ENCODE measurements at regions not wholly inside any gene's neighbourhood (a gene's known extent, or its start where the extent isn't known, plus 50 kb on each side); places are given as distances from the start of the nearest gene placed in this dataset.

DNA sequence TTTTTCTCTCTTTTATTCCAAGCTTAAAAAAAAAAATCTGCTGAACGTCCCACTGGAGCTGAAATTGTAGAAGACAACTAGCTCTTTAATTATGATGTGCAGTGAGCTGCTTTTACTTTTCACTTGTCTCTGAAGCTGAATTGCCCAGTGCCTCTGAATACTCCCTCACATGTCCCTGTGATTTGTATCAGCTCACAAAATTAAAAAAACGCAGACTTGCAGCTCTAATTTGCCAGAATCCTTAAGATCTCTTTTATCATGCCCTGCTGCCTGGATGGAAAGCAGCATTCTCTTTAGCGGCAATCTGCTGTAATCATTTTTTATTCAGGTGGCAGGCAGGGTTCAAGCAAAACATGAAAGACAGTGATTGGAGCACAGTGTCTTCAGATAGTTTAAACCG is 443.8 kb upstream of the SPTLC3 start:
- H3K27me3 ChIP-seq, result no peaks in the 10 kb centered on the region
- H3K4me1 ChIP-seq, result no peaks in the 10 kb centered on the region
- no peak for DNase-seq
- intact Hi-C loops (cut with DNase I), result no loop called here
- peaks cover 0 to 4% (median 0%) of the 10 kb centered on the region in 3 donors for H3K9me3 ChIP-seq
- no peak overlapping the region for H3K27ac ChIP-seq
- no peak for TF ChIP-seq CTCF (IDR thresholded peaks at IDR 0.05)
- no peak for TF ChIP-seq POLR2A (IDR thresholded peaks at IDR 0.05)
- no peak overlapping the region for H3K4me3 ChIP-seq
- no peaks in the 10 kb centered on the region for H3K36me3 ChIP-seq
- 76 to 80% methylated on average over 4 of the region's 4 CpGs for WGBS, 2 donors

GRCh38 chr20:12566596-12566995 is 442.2 kb upstream of the SPTLC3 start:
- Histone ChIP-seq H3K4me1 (no peaks in the 10 kb centered on the region), H3K27me3 (no peaks in the 10 kb centered on the region), H3K36me3 (no peaks in the 10 kb centered on the region), H3K9me3 (no peaks in the 10 kb centered on the region), H3K4me3 (no peak overlapping the region), H3K27ac (no peak overlapping the region)
- TF ChIP-seq POLR2A (IDR thresholded peaks at IDR 0.05) (no peak), CTCF (IDR thresholded peaks at IDR 0.05) (no peak)
- 77 to 80% methylated on average over 2 to 3 of the region's 3 CpGs for WGBS, 2 donors
- no peak for DNase-seq
- intact Hi-C loops (cut with DNase I), result no loop called here

DNA sequence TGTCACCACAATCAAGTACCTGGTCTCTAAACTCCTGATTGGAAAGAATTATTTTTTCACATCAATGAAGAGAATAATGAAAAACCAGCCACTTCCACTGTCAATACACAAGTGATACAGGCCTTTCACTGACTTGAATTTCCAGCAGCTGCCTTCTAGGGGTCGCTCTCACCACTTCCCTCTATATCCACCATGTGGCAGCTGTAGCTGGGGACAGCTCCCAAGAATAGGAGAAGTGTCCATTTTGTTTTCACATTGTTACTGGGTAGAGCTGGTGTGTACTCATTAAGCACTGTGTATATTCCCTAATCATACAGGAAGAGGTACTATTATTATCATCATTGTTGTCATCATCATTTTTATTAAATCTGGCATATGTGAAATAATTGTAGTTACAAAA is 438.4 kb upstream of the SPTLC3 start:
- Histone ChIP-seq H3K27me3 (no peaks in the 10 kb centered on the region), H3K36me3 (no peaks in the 10 kb centered on the region), H3K4me1 (no peaks in the 10 kb centered on the region), H3K9me3 (no peaks in the 10 kb centered on the region), H3K27ac (no peak overlapping the region), H3K4me3 (no peak overlapping the region)
- WGBS, 2 donors, result 16 to 27% methylated on average over 1 of the region's 1 CpG
- DNase-seq, result no peak
- no peak for TF ChIP-seq CTCF (IDR thresholded peaks at IDR 0.05)
- intact Hi-C loops (cut with DNase I), result no loop called here

DNA sequence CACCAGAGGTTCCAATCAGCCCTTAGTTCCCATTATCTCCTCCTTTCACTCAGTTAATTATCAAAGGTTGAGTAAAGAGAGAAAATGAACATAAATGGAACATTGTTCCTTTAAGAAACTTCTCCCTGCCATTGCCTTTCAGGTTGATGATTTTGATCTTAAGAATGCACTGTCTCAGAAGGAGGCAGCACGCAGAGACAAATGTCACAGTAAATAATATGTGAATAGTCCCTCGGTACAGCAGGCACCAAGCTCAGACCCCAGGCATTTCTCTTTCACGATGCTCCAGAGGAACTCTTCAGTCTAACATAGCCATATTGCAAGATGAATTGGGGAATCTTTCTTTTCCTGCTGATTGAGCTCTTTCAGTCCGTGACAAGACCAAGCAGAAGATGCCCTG is 435.3 kb upstream of the SPTLC3 start:
- WGBS, 2 donors, result 24 to 48% methylated on average over 4 of the region's 4 CpGs
- Histone ChIP-seq H3K4me1 (peaks cover 0 to 6% (median 0%) of the 10 kb centered on the region in 3 donors), H3K4me3 (no peak overlapping the region), H3K27ac (no peak overlapping the region), H3K27me3 (no peaks in the 10 kb centered on the region), H3K9me3 (no peaks in the 10 kb centered on the region), H3K36me3 (no peaks in the 10 kb centered on the region)
- DNase-seq, result no peak
- no peak for TF ChIP-seq CTCF (IDR thresholded peaks at IDR 0.05)
- TF ChIP-seq POLR2A (IDR thresholded peaks at IDR 0.05), result no peak
- intact Hi-C loops (cut with DNase I), result no loop called here

DNA sequence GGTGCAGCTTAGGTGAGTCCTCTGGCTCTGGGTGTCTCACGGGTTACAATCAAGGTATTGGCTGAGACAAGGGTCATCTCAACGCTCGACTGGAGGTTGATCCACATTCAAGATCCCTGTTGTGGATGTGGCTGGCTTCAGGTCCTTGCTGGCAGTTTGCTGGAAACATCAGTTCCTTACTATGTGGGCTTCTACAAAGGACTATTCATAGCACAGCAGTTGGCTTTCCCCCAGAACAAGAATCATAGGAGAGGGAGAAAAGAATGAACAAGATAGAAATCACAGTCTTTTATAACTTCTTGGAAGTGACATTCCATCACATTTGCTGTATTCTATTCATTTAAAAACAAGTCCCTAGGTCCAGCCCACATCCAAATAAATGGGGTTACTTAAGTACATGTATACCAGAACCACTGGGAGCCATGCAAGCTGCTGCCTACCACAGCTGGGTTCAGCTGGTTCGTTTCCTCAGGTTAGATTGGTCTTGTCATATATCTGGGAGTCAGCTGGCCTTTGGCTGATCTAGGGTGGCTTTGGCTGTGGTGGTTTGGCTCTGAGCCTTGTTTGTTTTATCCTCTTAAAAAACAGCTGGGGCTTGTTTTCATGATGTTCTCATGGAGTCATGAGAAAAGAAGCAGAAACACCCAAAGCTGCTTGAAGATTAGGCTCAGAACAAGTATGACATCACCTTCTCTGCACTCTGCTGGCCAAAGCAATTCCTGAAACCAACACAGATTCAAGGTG is 433.2 kb upstream of the SPTLC3 start:
- peaks cover 0 to 6% (median 0%) of the 10 kb centered on the region in 3 donors for H3K4me1 ChIP-seq
- H3K27me3 ChIP-seq, result no peaks in the 10 kb centered on the region
- H3K9me3 ChIP-seq, result no peaks in the 10 kb centered on the region
- intact Hi-C loops (cut with DNase I), result no loop called here
- no peak overlapping the region for H3K4me3 ChIP-seq
- WGBS, 2 donors, result 54 to 61% methylated on average over 2 to 4 of the region's 4 CpGs
- H3K36me3 ChIP-seq, result no peaks in the 10 kb centered on the region
- peak overlapping the region in 2 of 4 donors; percentile 53 to 72 for H3K27ac ChIP-seq
- peak; percentile 3 for DNase-seq
- TF ChIP-seq POLR2A (IDR thresholded peaks at IDR 0.05), result no peak
- TF ChIP-seq CTCF (IDR thresholded peaks at IDR 0.05), result no peak
